ENCODE measurements at regions not wholly inside any gene's neighbourhood (a gene's known extent, or its start where the extent isn't known, plus 50 kb on each side); places are given as distances from the start of the nearest gene placed in this dataset.

DNA sequence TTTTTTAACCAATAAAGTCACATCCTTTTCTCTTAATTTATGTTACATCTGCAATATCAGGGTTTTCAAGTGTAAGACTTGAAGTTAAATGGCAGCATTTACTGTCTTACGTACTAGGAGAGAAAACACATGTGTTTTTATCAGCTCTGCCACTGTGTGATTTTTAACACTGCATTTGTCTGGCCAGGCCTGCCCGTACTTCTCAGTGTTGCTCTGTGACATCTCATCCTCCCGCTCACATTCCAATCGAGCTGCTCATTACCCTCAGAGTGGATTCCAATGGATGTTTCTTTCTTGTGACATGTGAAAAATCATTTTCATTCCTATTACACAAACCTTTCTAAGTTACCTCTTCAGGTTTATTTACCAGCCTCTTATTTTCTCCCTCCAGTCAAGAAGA lies 420.3 kb downstream of the FAT4 start:
- no peaks in the 10 kb centered on the region for H3K9me3 ChIP-seq (ENCODE audit: control insufficient read depth, insufficient read depth, low read depth, low read length)
- DNase-seq (ENCODE audit: low read depth in 2 of 2): peak; percentile 84 to 96
- H4K20me1 ChIP-seq (ENCODE audit: control insufficient read depth, extremely low read depth, insufficient read depth, low read length): no peaks in the 10 kb centered on the region
- no peak overlapping the region for H3K4me2 ChIP-seq (ENCODE audit: extremely low read depth, insufficient read depth, low read length)
- H3K79me2 ChIP-seq (ENCODE audit: control insufficient read depth, insufficient read depth, low read length): no peaks in the 10 kb centered on the region
- H3K9ac ChIP-seq (ENCODE audit: insufficient read depth, low read length): no peak overlapping the region
- H3K4me1 ChIP-seq (ENCODE audit: control insufficient read depth, extremely low read depth, insufficient read depth, low read length): peaks cover 3% of the 10 kb centered on the region
- TF ChIP-seq, protein P1, sequence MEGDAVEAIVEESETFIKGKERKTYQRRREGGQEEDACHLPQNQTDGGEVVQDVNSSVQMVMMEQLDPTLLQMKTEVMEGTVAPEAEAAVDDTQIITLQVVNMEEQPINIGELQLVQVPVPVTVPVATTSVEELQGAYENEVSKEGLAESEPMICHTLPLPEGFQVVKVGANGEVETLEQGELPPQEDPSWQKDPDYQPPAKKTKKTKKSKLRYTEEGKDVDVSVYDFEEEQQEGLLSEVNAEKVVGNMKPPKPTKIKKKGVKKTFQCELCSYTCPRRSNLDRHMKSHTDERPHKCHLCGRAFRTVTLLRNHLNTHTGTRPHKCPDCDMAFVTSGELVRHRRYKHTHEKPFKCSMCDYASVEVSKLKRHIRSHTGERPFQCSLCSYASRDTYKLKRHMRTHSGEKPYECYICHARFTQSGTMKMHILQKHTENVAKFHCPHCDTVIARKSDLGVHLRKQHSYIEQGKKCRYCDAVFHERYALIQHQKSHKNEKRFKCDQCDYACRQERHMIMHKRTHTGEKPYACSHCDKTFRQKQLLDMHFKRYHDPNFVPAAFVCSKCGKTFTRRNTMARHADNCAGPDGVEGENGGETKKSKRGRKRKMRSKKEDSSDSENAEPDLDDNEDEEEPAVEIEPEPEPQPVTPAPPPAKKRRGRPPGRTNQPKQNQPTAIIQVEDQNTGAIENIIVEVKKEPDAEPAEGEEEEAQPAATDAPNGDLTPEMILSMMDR (conservative IDR thresholded peaks at IDR 0.05 in 1 of 2, IDR thresholded peaks at IDR 0.05 in 1 of 2; ENCODE audit: low read depth in 1 of 2, low read length in 2 of 2): no peak
- no peak for TF ChIP-seq EZH2 (IDR thresholded peaks at IDR 0.05; ENCODE audit: low read length, missing control alignments)
- H3K27me3 ChIP-seq (ENCODE audit: control insufficient read depth, insufficient read depth, low read length): no peaks in the 10 kb centered on the region
- H3K4me3 ChIP-seq (replicated peaks in 1 of 4; ENCODE audit: control extremely low read depth in 1 of 4, insufficient read depth in 1 of 4, low read depth in 3 of 4, low read length in 4 of 4): no peak overlapping the region
- H3K36me3 ChIP-seq (ENCODE audit: control insufficient read depth, insufficient read depth, low read length): no peaks in the 10 kb centered on the region
- no peak overlapping the region for H2AFZ ChIP-seq (ENCODE audit: low read length)
- no peak overlapping the region for H3K27ac ChIP-seq (ENCODE audit: insufficient read depth, low read length)

DNA sequence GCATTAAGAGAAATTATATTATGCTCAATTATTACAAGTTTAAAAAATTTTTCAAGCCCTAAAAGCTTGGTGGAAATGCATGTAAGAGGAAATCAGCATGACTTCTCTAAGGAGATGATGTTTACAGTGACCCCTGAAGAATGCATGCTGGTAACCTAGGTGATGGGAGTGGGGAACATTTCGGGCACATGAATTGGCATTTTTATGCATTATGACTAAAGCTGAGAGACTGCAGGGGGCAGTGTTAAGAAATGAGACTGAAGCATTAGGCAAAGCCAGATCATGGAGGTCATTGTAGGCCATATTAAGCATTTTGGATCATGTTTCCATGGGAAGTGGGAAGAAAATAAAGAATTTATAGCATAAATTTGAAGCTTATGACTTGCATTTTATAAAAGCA lies 421.3 kb downstream of the FAT4 start:
- H3K9me3 ChIP-seq (ENCODE audit: control insufficient read depth, insufficient read depth, low read depth, low read length): no peaks in the 10 kb centered on the region
- no peaks in the 10 kb centered on the region for H4K20me1 ChIP-seq (ENCODE audit: control insufficient read depth, extremely low read depth, insufficient read depth, low read length)
- DNase-seq (ENCODE audit: low read depth in 2 of 2): peak; percentile 42 to 54
- no peaks in the 10 kb centered on the region for H3K79me2 ChIP-seq (ENCODE audit: control insufficient read depth, insufficient read depth, low read length)
- no peak overlapping the region for H3K4me3 ChIP-seq (replicated peaks in 1 of 4; ENCODE audit: control extremely low read depth in 1 of 4, insufficient read depth in 1 of 4, low read depth in 3 of 4, low read length in 4 of 4)
- TF ChIP-seq, protein P1 (conservative IDR thresholded peaks at IDR 0.05 in 1 of 2, IDR thresholded peaks at IDR 0.05 in 1 of 2; ENCODE audit: low read depth in 1 of 2, low read length in 2 of 2): peak; percentile 20 to 26
- no peak for TF ChIP-seq EZH2 (IDR thresholded peaks at IDR 0.05; ENCODE audit: low read length, missing control alignments)
- no peak overlapping the region for H3K27ac ChIP-seq (ENCODE audit: insufficient read depth, low read length)
- no peak overlapping the region for H3K9ac ChIP-seq (ENCODE audit: insufficient read depth, low read length)
- peaks cover 3% of the 10 kb centered on the region for H3K4me1 ChIP-seq (ENCODE audit: control insufficient read depth, extremely low read depth, insufficient read depth, low read length)
- no peak overlapping the region for H3K4me2 ChIP-seq (ENCODE audit: extremely low read depth, insufficient read depth, low read length)
- no peak overlapping the region for H2AFZ ChIP-seq (ENCODE audit: low read length)
- H3K36me3 ChIP-seq (ENCODE audit: control insufficient read depth, insufficient read depth, low read length): no peaks in the 10 kb centered on the region
- H3K27me3 ChIP-seq (ENCODE audit: control insufficient read depth, insufficient read depth, low read length): no peaks in the 10 kb centered on the region

DNA sequence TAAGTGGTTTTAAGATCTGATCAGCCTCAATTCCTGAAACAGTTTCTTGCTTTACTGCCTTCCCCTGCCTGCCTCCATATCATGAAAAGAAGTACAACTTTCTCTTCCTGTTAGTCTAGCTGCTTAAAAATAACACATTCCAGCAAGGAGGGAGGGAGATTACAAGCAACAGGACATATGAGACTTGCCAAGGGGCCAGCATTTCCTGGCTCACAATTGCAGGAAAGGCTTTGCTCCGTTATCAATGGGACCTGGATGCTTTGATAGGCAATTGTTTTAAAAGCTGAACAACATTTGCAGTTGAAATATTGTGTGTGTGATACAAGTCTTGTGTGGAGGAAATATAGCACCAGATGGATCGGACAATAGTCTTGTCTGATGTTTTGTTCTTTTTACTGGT lies 425.0 kb downstream of the FAT4 start:
- Histone ChIP-seq H3K79me2 (ENCODE audit: control insufficient read depth, insufficient read depth, low read length) (no peaks in the 10 kb centered on the region), H3K9me3 (ENCODE audit: control insufficient read depth, insufficient read depth, low read depth, low read length) (no peaks in the 10 kb centered on the region), H3K9ac (ENCODE audit: insufficient read depth, low read length) (no peak overlapping the region), H3K4me2 (ENCODE audit: extremely low read depth, insufficient read depth, low read length) (no peak overlapping the region), H3K4me1 (ENCODE audit: control insufficient read depth, extremely low read depth, insufficient read depth, low read length) (peaks cover 1% of the 10 kb centered on the region), H3K27me3 (ENCODE audit: control insufficient read depth, insufficient read depth, low read length) (no peaks in the 10 kb centered on the region), H3K36me3 (ENCODE audit: control insufficient read depth, insufficient read depth, low read length) (no peaks in the 10 kb centered on the region), H3K4me3 (replicated peaks in 1 of 4; ENCODE audit: control extremely low read depth in 1 of 4, insufficient read depth in 1 of 4, low read depth in 3 of 4, low read length in 4 of 4) (no peak overlapping the region), H4K20me1 (ENCODE audit: control insufficient read depth, extremely low read depth, insufficient read depth, low read length) (no peaks in the 10 kb centered on the region), H3K27ac (ENCODE audit: insufficient read depth, low read length) (no peak overlapping the region), H2AFZ (ENCODE audit: low read length) (peak overlapping the region; percentile 32)
- peak; percentile 28 to 55 for DNase-seq (ENCODE audit: low read depth in 2 of 2)
- no peak for TF ChIP-seq EZH2 (IDR thresholded peaks at IDR 0.05; ENCODE audit: low read length, missing control alignments)

Measured in fibroblast of lung (primary cell).